Heart left ventricle (tissue), 13 donors: ENCODE measurements at regions not wholly inside any gene's neighbourhood (a gene's known extent, or its start where the extent isn't known, plus 50 kb on each side); places are given as distances from the start of the nearest gene placed in this dataset.

Experiments used
- POLR2A ChIP-seq, 2 donors: fragments of 450-650 bp; IDR thresholded peaks; one replicate each; pipeline ENCODE4 v1.6.1; 2017; ENCODE audit warnings: antibody characterized with exemption in 2 of 2, mild to moderate bottlenecking in 2 of 2, moderate library complexity in 2 of 2
- TF ChIP-seq, protein P1 (sequence below), 12 donors: fragments of 200-600 bp; sonication (generic) in 4 of 12; IDR thresholded peaks; one replicate each; pipeline versions ENCODE4 v1.5.0 to v1.8.0; 2018 to 2022; ENCODE audit warnings: antibody characterized with exemption in 12 of 12, mild to moderate bottlenecking in 5 of 12
- donor health status: ischemic (EF 13 %, LVEDD 7.1; RV severe dilation, severe dysfunction).
- donor health status: DM: no; HTN: yes; CAD: no.
- donor health status: DM: no; HTN: no; CAD: no.
- donor health status: ischemic (EF 25% LVEDD 6.9; RV normal size, moderate dysfunction).
- donor health status: ischemic (EF 25% LVEDD 5.7; RV mildly dilated, moderate dysfunction).
- donor health status: ischemic (EF 35%, LVEDD 5.7; RV mildly dilated, moderate dysfunction).
- donor health status: nonischemic (EF 11% LVEDD 7.7; RV severe dilation, severe dysfunction).
- donor health status: DM: yes; HTN: yes; CAD: no.
- donor health status: PGD.
- donor health status: ischemic (EF 29% LVEDD 5.4; RV normal size, mild dysfunction).
- donor health status: nonischemic (EF 23%, LVEDD 6.1; RV moderate dilation, normal function).

- TF ChIP-seq POLR2A (IDR thresholded peaks at IDR 0.05) = no peak
- TF ChIP-seq, protein P1, sequence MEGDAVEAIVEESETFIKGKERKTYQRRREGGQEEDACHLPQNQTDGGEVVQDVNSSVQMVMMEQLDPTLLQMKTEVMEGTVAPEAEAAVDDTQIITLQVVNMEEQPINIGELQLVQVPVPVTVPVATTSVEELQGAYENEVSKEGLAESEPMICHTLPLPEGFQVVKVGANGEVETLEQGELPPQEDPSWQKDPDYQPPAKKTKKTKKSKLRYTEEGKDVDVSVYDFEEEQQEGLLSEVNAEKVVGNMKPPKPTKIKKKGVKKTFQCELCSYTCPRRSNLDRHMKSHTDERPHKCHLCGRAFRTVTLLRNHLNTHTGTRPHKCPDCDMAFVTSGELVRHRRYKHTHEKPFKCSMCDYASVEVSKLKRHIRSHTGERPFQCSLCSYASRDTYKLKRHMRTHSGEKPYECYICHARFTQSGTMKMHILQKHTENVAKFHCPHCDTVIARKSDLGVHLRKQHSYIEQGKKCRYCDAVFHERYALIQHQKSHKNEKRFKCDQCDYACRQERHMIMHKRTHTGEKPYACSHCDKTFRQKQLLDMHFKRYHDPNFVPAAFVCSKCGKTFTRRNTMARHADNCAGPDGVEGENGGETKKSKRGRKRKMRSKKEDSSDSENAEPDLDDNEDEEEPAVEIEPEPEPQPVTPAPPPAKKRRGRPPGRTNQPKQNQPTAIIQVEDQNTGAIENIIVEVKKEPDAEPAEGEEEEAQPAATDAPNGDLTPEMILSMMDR (IDR thresholded peaks at IDR 0.05) = no peak
These were observed 1009.6 kb upstream of the PCDH7 start for GRCh38 chr4:29710519-29710918.
